ENCODE measurements at regions not wholly inside any gene's neighbourhood (a gene's known extent, or its start where the extent isn't known, plus 50 kb on each side); places are given as distances from the start of the nearest gene placed in this dataset.

DNA sequence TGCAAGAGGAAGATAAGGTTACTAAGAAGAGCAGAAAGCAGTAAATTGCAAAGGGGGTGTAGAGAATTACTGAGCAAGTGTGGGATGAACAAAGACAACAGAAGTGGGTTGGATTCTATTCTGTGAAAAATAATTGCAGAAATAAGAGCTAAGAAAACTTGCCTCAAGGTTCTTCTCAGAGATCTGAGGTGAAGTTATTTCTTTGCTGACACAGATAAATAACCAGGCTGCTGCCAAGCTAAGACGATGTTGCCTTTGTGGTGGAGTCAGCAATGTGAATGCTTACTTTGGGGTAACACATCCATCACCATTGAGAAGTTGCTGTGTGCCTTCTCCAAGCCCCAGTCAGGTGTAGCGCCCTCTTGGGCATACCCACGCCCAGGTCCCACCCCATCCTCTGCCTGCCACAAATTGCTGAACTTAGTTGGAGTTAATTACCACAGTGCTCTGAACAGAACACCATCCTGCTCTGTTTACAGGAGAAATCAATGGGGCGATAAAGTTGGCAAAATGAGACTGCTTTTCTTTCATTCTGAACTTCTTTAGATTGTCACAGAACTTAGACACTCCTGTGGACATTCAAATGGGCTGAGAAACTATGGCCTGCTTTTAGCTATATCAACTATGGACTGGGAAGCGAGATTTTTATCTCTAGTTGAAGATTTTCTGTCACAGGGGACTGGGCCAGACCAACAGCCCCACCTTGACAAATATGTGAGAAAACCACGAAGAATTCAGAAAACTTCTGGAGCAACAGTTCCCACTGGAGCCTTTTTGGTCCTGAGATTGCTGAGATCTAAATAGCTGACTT lies 283.6 kb downstream of the TMX3 start:
- Histone ChIP-seq H3K4me3 (ENCODE audit: low read length) (no peak overlapping the region), H4K20me1 (ENCODE audit: control insufficient read depth, insufficient read depth, low read depth, low read length) (no peaks in the 10 kb centered on the region), H3K9me3 (ENCODE audit: control insufficient read depth, insufficient read depth, low read length) (no peaks in the 10 kb centered on the region), H3K36me3 (ENCODE audit: control insufficient read depth, low read length) (no peaks in the 10 kb centered on the region), H3K79me2 (ENCODE audit: control insufficient read depth, low read length) (no peaks in the 10 kb centered on the region), H3K4me2 (ENCODE audit: low read length) (no peak overlapping the region), H3K27ac (ENCODE audit: low read depth, low read length) (no peak overlapping the region), H3K9me2 (replicated peaks; ENCODE audit: control insufficient read depth, low read length) (no peaks in the 10 kb centered on the region), H3K27me3 (ENCODE audit: control insufficient read depth, low read length) (no peaks in the 10 kb centered on the region), H3K4me1 (ENCODE audit: control insufficient read depth, low read length) (no peaks in the 10 kb centered on the region), H3F3A (ENCODE audit: control insufficient read depth, insufficient read depth) (no peaks in the 10 kb centered on the region)
- TF ChIP-seq EZH2phosphoT487 (IDR thresholded peaks at IDR 0.05; ENCODE audit: borderline replicate concordance, low read length), result no peak
- TF ChIP-seq, protein P1, sequence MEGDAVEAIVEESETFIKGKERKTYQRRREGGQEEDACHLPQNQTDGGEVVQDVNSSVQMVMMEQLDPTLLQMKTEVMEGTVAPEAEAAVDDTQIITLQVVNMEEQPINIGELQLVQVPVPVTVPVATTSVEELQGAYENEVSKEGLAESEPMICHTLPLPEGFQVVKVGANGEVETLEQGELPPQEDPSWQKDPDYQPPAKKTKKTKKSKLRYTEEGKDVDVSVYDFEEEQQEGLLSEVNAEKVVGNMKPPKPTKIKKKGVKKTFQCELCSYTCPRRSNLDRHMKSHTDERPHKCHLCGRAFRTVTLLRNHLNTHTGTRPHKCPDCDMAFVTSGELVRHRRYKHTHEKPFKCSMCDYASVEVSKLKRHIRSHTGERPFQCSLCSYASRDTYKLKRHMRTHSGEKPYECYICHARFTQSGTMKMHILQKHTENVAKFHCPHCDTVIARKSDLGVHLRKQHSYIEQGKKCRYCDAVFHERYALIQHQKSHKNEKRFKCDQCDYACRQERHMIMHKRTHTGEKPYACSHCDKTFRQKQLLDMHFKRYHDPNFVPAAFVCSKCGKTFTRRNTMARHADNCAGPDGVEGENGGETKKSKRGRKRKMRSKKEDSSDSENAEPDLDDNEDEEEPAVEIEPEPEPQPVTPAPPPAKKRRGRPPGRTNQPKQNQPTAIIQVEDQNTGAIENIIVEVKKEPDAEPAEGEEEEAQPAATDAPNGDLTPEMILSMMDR (IDR thresholded peaks at IDR 0.05; ENCODE audit: low read depth, low read length, poor library complexity, severe bottlenecking), result no peak

DNA sequence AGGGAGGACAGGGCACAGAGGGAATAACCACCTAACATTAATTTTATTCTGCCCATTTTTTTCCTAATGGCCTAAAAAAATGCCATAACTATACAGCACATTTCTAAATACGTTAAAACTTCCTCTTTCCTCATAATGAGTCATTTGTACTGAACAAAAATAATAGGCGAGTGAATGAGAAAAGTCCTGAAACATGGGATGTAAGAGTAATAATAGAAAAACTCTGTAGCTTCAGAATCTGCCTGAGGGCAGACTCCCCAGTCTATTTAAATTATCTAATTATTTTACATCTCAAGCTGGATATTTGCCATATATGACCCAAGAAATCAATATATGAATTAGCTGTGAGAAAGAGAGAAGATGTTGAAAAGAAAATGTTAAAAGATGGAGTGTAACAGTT lies 285.1 kb downstream of the TMX3 start:
- Histone ChIP-seq H3K9me2 (replicated peaks; ENCODE audit: control insufficient read depth, low read length) (no peaks in the 10 kb centered on the region), H3F3A (ENCODE audit: control insufficient read depth, insufficient read depth) (no peaks in the 10 kb centered on the region), H3K27ac (ENCODE audit: low read depth, low read length) (no peak overlapping the region), H3K4me2 (ENCODE audit: low read length) (no peak overlapping the region), H3K9me3 (ENCODE audit: control insufficient read depth, insufficient read depth, low read length) (no peaks in the 10 kb centered on the region), H3K4me3 (ENCODE audit: low read length) (no peak overlapping the region), H3K36me3 (ENCODE audit: control insufficient read depth, low read length) (no peaks in the 10 kb centered on the region), H4K20me1 (ENCODE audit: control insufficient read depth, insufficient read depth, low read depth, low read length) (no peaks in the 10 kb centered on the region), H3K27me3 (ENCODE audit: control insufficient read depth, low read length) (no peaks in the 10 kb centered on the region), H3K4me1 (ENCODE audit: control insufficient read depth, low read length) (no peaks in the 10 kb centered on the region), H3K79me2 (ENCODE audit: control insufficient read depth, low read length) (no peaks in the 10 kb centered on the region)
- TF ChIP-seq, protein P1 (IDR thresholded peaks at IDR 0.05; ENCODE audit: low read depth, low read length, poor library complexity, severe bottlenecking), result no peak
- no peak for TF ChIP-seq EZH2phosphoT487 (IDR thresholded peaks at IDR 0.05; ENCODE audit: borderline replicate concordance, low read length)

DNA sequence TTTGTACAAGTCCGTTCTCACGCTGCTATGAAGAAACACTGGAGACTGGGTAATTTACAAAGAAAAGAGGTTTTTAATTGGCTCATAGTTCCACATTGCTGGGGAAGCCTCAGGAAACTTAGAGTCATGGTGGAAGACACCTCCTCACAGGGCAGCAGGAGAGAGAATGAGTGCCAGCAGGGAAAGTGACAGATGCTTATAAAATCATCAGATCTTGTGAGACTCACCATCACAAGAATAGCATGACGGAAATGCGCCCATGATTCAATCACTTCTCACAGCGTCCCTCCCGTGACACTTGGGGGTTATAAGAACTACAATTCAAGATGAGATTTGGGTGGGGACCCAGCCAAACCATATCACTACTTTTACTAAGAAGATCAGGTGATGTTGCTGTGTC lies 285.8 kb downstream of the TMX3 start:
- TF ChIP-seq, protein P1 (IDR thresholded peaks at IDR 0.05; ENCODE audit: low read depth, low read length, poor library complexity, severe bottlenecking), result no peak
- no peak for TF ChIP-seq EZH2phosphoT487 (IDR thresholded peaks at IDR 0.05; ENCODE audit: borderline replicate concordance, low read length)
- Histone ChIP-seq H3K4me1 (ENCODE audit: control insufficient read depth, low read length) (no peaks in the 10 kb centered on the region), H3K27ac (ENCODE audit: low read depth, low read length) (no peak overlapping the region)

More for the DNA sequence above, 285.8 kb downstream of the TMX3 start:
- no peaks in the 10 kb centered on the region for H3F3A ChIP-seq (ENCODE audit: control insufficient read depth, insufficient read depth)
- no peaks in the 10 kb centered on the region for H3K9me3 ChIP-seq (ENCODE audit: control insufficient read depth, insufficient read depth, low read length)
- H3K27me3 ChIP-seq (ENCODE audit: control insufficient read depth, low read length), result no peaks in the 10 kb centered on the region
- no peak overlapping the region for H3K4me3 ChIP-seq (ENCODE audit: low read length)
- H3K79me2 ChIP-seq (ENCODE audit: control insufficient read depth, low read length), result no peaks in the 10 kb centered on the region
- no peak overlapping the region for H3K4me2 ChIP-seq (ENCODE audit: low read length)
- H4K20me1 ChIP-seq (ENCODE audit: control insufficient read depth, insufficient read depth, low read depth, low read length), result no peaks in the 10 kb centered on the region
- no peaks in the 10 kb centered on the region for H3K36me3 ChIP-seq (ENCODE audit: control insufficient read depth, low read length)
- no peaks in the 10 kb centered on the region for H3K9me2 ChIP-seq (replicated peaks; ENCODE audit: control insufficient read depth, low read length)
